Germinal center (tissue), 1 donor: ENCODE measurements at regions not wholly inside any gene's neighbourhood (a gene's known extent, or its start where the extent isn't known, plus 50 kb on each side); places are given as distances from the start of the nearest gene placed in this dataset.

ENCODE experiments used
- DNase-seq: peaks from one replicate; pipeline ENCODE4 v3.0.0; 2012; ENCODE audit warnings: mixed read lengths, low spot score

DNA sequence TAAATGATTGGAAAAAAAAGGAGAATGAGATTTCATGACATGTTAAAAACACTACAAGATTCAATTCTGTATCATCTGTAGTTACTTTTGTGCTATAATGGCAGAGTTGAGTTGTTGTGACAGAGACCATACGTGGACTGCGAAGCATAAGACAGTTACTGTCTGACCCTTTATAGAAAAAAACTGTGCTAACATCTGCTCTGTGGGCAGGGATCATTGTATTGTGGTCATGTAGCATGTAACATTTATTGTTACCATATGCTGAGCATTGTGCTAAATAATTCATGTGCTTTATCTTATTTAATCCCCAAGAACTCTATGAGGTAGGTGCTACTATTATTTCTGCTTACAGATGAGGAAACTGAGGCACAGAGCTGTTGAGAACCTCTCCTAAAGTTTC lies 147.3 kb upstream of the HMHB1 start:
- DNase-seq, result no peak

DNA sequence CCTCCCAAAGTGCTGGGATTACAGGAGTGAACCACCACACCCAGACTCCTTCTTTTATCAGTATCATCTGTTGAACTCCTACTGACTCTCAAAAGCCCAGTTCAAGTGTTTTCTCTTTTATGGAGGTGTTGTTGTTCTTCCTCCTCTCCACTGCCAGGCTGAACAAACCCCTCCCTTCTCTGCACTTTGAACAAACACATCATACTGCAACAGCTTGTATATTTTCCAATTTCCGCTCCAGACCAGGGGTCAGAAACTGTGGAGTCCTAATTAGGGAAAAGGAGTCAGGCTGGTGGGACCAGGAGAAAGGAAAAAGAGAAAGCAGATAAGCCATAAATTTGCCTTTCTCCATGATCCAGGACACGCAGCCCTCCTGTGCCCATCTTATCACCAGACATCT lies 148.1 kb upstream of the HMHB1 start:
- no peak for DNase-seq

DNA sequence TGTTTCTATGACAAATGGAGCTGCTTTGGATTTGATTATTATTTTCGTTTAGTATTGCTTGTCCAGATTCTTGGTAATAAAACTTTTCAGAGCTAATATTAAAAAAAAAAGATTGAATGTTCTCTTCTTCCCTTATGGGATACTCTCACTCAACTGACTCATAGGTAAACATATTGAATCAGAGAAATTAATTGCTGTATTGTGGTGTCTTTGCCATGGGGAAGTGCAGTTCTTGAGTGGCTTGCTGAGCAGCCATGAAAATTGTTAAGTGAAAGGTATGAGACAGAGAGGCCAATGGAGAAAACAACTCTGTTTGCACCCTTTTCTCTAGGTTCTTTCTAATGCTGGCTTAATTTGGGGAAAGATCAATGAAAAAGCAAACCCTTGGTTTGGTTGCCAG lies 149.9 kb upstream of the HMHB1 start:
- DNase-seq, result no peak

DNA sequence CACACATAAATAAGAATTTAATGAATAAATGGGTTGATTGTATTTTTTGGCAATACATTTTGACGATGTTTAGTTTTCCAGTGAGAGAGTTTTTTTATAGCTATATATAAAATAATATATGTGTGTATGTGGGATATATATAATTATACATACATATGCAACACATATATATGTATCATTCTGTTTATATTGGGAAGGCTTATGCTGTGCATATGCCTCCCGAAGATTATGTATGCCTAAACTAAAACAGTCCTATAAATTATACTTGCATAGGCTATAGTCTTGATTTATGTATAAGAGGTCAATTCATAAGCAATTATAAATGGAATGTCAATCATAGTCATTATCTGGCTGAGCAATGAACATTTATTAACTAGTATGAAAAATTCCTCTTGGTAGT lies 151.3 kb upstream of the HMHB1 start:
- no peak for DNase-seq

DNA sequence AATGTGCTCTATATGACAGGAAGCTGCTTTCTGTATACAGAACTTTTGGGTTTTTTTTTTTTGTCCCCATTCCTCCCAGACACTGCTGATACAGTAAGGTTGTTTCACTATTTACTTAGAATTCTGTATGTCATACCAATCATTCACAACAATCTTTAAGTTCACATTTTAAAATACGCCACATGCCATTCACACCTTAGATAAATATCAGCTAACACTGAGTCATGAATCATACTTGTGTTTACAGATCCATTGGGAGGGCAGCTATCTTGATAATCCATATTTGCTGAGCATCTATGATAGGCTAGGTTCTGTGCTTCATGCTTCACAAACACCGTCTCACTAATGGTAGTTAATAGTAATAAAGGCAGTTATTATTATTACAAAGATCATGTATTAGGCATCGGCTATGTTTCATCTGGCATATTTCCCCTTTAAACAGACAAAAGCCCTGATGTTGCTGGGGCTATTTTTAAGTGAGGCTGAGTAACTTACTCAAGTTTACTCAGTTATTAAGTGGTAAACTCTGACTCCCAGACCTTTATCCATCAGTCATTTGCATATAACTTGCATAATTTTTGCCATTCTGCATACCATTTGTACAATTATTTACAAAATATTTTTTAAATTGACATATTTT lies 152.2 kb upstream of the HMHB1 start:
- no peak for DNase-seq

DNA sequence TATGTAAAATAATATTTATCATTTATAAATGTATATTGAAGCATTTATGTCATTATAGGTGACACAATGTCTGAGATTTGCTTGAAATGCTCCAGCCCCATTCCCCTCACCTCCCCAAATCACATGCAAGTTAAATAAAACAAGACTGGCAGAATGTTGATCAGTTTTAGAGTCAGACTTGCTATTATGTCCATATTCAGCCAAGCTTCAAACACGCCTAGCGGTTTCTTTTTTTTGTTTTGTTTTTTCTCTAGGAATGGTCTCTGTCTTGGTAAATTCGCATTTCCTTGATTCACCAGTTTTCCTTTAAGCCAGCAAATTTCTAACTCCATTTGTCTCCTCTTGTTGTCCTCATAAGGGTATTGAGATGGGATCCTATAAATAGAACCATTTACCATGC lies 153.0 kb upstream of the HMHB1 start:
- DNase-seq, result no peak

DNA sequence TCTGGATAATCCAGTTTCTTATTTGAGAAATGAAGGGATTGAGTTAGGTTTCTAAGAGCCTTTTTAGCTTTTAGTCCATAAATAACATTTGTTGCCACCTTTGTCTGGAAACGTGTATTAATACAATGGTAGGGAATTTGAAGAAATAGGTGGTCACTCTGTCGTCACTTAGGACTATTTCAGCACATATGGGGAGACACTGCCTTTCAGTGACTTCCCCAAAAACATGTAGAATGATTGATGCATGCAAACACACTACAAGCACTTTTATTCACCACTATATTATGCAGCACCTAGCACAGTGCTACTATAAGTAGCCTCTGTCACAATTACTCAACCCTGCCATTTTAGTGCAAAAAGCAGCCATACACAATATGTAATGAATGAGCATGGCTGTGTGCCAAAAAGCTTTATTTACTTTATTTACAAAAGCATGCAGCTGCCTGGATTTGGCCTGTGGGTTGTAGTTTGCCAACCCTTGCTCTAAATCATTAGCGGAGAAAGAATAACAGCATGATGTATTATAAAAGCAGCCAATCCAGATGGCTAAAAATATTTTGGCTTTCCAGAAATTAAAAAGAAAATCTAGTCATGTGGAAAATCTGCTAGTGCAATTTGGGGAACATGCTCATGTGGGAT lies 154.2 kb upstream of the HMHB1 start:
- no peak for DNase-seq

DNA sequence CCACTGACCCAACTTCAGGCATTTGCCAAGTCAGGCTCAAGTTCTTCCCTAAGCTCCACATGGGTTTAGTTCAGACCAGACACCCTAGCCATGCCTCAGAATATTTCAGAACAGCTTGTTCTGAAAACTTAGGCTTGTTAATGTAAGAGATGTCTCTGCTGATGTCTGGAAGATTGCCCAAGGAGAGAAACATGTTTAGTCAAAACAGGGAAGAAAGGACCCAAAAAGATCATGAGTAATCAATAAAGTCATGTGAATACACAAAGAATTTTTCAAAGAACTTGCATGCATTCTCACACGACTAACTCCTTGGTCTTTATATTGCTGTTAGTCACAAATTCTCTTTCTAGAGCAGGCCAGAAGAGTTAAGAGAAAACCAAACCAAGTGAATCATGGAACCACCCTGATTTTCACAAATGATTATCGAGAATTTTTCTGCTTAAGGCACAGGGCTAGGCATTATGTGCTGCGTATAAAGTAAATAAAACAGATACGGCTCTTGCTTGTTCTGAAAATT lies 158.1 kb upstream of the HMHB1 start:
- DNase-seq, result no peak

DNA sequence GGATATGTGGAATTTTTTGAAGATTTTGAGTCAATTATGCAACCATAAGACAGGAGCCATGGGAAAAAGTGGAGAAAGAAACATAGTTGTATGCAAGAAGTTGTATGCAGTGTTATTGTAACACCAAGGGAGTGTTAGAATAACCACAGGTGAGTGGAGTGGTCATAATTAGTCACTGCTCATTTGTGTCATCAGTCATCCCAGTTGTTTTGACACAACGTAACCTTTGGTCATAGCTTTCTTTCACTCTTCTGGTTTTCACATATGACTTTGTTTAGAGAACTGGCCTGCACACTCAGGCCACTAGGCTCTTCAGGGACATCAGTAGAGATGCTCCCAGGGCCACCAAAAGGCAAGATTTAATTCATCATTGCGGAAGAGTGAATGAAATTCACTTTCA lies 158.7 kb upstream of the HMHB1 start:
- DNase-seq, result no peak

DNA sequence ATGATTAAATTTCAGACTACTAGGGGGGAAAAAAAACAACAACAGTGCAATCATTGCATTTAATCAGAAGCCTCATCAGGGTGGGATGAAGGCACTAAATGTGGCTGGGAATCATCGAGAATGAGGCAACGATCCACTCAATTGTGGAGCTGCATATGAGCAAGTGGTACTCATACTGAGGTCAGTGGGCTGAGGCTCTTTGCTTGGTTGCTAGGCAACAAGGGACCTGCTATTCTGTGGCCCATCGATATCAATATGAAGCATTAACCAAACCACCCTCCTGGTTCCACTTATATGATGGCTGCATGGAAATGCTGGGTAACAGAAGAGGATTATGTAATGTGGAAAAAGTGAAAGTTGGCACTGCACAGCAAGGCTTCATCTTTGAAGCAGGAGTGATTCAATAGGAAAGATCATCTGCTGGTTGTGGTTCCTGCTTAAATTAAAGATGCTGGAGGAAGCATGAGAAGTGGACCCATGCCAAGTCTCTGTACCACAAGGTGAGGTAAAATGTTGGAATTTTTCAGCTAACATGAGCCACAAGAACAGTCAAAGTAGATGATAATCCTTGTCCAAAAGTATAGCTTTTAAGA lies 159.8 kb upstream of the HMHB1 start:
- DNase-seq, result no peak

DNA sequence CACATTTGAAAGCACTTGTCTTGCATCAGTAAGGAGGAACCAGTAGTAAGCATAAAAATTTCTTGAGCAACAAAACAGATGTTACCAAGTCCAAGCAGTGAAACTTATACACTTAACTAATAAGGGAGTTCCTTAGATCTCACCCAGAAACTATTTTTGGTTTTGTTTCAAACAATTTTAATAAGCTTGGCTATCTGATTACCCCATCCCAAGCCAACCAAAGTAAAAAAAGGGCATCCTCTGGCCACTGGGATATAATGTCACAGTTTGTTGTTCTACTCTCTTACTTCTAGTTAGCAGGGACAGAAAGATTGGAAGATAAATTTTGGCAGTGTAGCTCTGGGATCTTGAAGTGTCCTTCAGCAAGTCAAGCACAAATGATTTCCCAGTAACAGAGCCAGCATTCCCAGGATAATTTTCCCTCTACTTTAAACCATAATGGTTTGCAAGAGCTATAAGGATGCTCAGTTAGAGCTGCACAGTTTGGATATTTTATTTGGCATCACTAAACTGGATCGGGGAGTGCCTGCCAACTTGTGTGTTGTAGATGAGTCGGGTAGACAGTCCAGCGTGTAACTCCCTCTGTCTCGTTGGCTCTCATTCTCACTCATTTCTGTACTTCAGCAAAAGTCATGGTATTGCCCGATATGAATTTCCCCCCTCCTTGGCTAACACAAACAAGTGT lies 161.9 kb upstream of the HMHB1 start:
- DNase-seq, result no peak

DNA sequence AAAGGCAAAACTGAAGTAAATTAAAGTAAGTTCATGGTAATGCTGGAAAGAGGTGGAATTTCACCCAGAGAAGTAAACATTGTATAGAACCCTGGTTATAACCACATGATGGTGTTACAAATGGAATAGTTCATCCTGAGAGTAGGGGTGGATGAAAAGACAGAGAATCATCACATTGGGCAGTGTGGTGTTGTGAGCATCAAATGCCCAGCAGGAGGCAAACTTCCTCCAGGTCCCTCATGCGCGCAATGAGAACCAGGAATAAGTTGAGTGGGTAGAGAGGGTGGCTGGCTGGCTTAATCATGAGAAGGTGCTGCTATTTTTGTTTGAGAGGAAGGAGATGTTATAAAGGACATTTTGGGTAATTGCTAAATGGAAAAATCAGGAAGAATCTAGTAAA lies 163.3 kb upstream of the HMHB1 start:
- DNase-seq, result peak; percentile 6

DNA sequence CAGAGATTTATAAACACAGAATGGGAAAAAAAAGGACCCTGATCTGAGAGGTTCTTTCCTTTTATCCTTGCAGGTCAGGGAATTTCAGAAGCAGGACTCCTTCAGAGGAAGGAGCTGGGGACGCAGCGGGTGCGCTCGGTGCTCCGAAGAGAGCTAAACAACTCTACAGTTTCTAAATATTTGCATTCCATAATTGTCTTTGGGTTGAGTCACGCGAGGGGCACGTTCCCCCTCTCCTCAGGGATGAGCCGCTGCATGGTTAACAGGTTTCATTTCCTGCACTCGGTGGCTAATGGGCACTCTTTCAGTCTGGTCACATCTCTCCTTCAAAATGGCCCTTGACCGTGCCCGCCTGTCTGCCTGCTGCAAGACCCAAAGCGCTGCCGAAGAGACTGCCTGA lies 165.0 kb upstream of the HMHB1 start:
- no peak for DNase-seq

DNA sequence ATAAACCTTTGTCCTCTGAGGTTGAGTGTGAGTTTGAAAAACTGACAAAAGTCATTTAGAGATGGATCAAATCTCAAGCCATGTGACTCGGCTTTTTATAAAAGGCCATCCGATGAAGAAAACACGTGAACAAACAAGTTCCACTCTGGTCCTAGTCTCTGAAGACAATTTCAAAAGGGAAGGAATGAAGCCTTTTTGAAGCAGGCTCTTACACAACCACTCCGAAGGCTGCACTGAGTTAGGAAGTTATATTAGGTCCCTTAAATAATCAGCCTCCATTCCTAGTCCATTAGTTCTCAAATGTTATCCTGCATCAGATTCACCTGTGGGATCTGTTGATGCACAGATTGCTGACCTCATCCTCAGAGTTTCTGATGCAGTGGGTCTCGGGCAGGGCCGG lies 166.6 kb upstream of the HMHB1 start:
- no peak for DNase-seq

DNA sequence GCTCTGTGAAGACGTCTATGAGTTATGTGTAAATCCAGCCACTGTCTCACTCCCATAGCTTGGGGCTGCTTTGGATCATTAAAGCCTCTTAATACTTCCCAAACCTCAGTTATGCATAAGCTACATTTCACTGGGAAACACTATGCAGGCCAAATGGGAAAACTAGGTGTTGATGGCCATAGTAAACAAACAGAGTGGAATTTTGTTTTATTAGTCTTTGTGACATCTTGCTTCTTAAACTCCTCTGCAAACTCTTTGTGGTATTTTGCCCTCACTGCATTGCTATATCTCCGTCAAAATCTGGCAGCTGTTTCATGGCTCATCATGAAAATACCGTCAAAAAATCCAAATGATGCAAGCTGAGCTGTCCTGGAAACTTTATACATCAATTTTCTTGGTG lies 167.2 kb upstream of the HMHB1 start:
- DNase-seq, result no peak

DNA sequence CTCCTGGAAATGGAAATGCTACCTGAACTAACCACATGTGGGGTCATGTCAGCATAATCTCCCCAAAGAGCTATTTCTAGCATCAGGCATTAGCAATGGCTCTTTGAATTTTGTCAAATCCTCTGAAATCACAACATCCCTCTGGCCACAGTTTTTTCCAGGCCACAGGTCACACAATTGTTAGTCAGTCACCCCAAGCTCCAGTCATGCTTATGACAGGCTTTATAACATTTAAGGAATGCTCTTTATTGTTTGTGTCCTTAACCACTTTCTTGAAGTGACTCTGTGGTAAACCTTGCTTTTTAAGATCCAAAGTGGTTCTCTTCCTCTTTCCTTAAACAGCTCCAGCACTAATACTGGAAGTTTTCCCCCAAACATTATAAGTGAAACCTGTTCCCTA lies 169.2 kb upstream of the HMHB1 start:
- no peak for DNase-seq

DNA sequence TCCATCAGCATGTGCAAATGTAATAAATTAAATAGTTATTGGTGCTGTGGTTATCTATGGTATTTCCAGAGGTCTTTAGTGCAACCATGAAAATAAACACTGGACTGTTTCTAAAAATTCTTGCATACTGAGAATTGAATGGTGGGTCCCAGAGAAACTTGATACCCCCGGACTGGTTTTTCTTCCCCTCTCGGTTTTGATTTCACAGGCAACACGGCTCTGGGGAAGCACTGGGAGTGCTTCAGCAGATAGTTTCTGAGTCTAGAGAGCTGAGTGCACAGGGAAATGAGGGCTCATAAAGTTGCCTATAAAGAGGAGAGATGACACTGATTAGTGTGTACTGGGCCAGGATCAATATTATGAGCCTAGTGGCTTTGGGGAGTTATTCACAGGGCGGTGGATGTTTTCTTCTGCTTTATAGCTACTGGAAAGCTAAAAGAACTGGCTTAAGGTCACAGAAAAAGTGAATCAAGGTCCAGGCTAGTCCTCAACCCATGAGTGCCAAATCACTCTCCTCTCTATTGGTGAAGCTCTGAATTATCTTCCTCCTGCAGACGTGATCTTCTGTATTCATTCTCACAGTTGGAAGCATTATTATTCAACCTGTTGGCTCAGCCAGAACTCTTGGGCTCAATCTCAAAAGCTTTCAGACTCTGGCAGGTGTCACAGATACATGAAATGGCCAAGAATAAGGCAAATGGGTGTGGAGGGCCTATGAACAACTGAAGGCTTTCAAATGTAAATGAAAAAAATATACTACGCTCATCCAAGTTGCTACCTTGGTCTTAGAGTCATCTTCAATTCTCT lies 170.2 kb upstream of the HMHB1 start:
- no peak for DNase-seq

DNA sequence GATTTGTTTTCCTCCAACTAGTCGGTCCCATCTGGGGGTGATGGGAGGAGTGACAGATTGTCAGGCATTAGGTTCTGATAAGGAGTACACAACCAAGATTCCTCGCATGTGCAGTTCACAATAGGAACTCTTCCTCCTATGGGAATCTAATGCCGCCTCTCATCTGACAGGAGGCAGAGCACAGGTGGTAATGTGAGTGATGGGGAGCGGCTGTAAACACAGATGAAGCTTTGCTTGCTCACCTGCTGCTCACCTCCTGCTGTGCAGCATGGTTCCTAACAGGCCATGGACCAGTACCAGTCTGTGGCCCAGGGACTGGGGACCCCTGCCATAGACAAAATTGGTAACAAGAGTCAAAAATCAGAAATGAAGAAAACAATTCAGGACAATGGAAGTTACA lies 173.3 kb upstream of the HMHB1 start:
- DNase-seq, result no peak

DNA sequence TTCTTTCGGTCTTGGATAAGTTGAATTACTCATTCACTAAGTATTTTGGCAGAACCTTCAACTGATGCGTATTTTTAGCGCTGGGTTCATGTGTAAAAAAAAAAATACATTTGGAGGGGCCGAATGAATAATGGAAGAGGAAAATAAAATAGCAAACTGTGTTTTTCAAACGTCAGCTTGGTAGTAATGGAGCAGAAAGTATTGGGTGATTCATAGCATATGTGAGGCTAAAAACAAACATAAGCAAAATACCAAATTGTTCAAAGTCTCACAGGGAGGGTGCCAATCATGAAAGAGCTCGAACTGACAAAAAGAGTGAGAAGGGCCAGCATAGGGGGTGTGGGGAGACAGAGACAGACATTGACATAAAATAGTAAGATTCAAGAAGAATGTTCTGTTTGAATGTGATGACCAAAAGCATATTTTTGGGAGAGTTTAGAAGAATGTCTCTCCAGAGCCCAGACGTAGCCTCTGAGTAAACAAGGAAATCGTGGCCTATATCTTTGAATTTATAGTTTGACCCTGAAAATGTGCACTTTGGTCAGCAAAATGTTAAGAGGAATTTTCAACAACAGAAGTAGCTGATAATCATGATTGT lies 174.9 kb upstream of the HMHB1 start:
- DNase-seq, result no peak

DNA sequence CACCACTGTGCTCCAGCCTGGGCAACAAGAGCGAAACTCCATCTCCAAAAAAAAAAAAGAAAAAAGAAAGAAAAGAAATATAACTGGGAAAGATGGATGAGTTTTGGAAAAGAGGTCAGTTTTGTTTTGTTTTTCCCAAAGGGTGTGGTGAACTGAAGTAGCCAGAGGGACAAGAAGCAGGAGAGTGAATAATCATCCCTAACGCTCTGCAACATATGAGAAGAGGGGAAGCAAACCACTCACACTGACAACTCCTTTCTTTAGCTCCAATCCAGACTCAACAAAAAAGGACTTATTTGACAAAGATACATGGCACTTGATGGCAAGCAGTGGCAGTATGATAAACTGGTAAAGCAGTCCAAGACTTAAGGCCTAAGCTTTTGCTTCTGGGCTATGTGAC lies 176.1 kb upstream of the HMHB1 start:
- no peak for DNase-seq

DNA sequence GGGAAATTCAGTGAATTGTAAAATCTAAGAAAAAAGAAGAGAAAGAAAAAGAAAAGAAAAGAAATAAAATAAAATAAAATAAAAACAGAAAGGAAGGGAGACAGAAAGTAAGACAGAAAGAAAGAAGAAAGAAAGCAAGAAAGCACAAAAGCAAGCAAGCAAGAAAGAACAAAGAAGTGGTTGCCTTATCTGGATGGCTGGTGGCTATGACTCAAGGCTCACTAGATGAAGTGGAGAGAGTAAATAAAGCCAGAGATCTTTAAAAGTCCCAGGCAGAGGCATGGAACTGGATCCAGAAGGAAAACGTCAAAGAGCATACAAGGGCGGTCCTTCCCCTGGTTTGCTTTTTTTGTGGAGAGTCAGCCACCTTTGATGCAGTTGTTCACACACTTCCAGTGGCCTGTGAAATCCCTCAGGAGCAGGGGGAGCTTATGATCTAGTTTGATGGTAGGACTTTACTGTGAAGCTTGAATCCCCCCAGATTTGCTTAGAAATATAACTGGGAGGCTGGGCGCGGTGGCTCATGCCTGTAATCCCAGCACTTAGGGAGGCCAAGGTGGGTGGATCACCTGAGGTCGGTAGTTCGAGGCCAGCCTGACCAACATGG lies 176.7 kb upstream of the HMHB1 start:
- DNase-seq, result no peak
